ENCODE measurements at regions not wholly inside any gene's neighbourhood (a gene's known extent, or its start where the extent isn't known, plus 50 kb on each side); places are given as distances from the start of the nearest gene placed in this dataset.

GRCh38 chr13:75231235-75231634 lies 250.7 kb downstream of the TBC1D4 start:
- no peak for DNase-seq

- DNase-seq, result no peak
Measured at GRCh38 chr13:75226733-75227435, 255.1 kb downstream of the TBC1D4 start.

- no peak for DNase-seq
Measured at GRCh38 chr13:75226092-75226491, 255.9 kb downstream of the TBC1D4 start.

- no peak for DNase-seq
Measured at GRCh38 chr13:75225288-75226032, 256.5 kb downstream of the TBC1D4 start.

GRCh38 chr13:75224053-75224742 lies 257.8 kb downstream of the TBC1D4 start:
- DNase-seq, result no peak

GRCh38 chr13:75222031-75222430 lies 259.9 kb downstream of the TBC1D4 start:
- DNase-seq, result no peak

GRCh38 chr13:75220861-75221260 lies 261.1 kb downstream of the TBC1D4 start:
- DNase-seq, result no peak

GRCh38 chr13:75220238-75220542 lies 261.8 kb downstream of the TBC1D4 start:
- DNase-seq, result no peak

- DNase-seq, result peak; percentile 40 to 46
Measured at GRCh38 chr13:75219479-75220237, 262.3 kb downstream of the TBC1D4 start.

- no peak for DNase-seq
Measured at GRCh38 chr13:75217949-75218348, 264.0 kb downstream of the TBC1D4 start.

GRCh38 chr13:75216038-75216437 lies 265.9 kb downstream of the TBC1D4 start:
- DNase-seq, result no peak

GRCh38 chr13:75214846-75215245 lies 267.1 kb downstream of the TBC1D4 start:
- DNase-seq, result no peak

- no peak for DNase-seq
Measured at GRCh38 chr13:75202981-75203380, 279.0 kb downstream of the TBC1D4 start.

- no peak for DNase-seq
Measured at GRCh38 chr13:75197803-75198202, 284.2 kb downstream of the TBC1D4 start.

GRCh38 chr13:75196147-75196837 lies 285.7 kb downstream of the TBC1D4 start:
- DNase-seq, result no peak

GRCh38 chr13:75195495-75196146 lies 286.3 kb downstream of the TBC1D4 start:
- no peak for DNase-seq

GRCh38 chr13:75194717-75195462 lies 287.1 kb downstream of the TBC1D4 start:
- DNase-seq, result no peak

GRCh38 chr13:75186379-75186778 lies 295.6 kb downstream of the TBC1D4 start:
- no peak for DNase-seq

- no peak for DNase-seq
Measured at GRCh38 chr13:75181906-75182305, 300.1 kb downstream of the TBC1D4 start.

- no peak for DNase-seq
Measured at GRCh38 chr13:75180805-75181455, 301.0 kb downstream of the TBC1D4 start.

- no peak for DNase-seq
Measured at GRCh38 chr13:75178436-75178835, 303.5 kb downstream of the TBC1D4 start.
